Fibroblast of lung (primary cell): ENCODE measurements at regions not wholly inside any gene's neighbourhood (a gene's known extent, or its start where the extent isn't known, plus 50 kb on each side); places are given as distances from the start of the nearest gene placed in this dataset.
A peak's percentile ranks its signal among the peaks of the same experiment; 100 is the strongest.

Experiments used
- DNase-seq, 2 donors: peaks; one replicate each; pipeline versions ENCODE4 v3.0.0 to v3.0.0-alpha.2; 2010; ENCODE audit warnings: low read depth in 2 of 2
- H2AFZ ChIP-seq: 2 replicates; pipeline ENCODE4 v1.5.1; 2012; ENCODE audit warnings: low read length, control low read depth, inconsistent platforms
- H3K27ac ChIP-seq: 2 replicates; pipeline ENCODE4 v1.5.1; 2011; ENCODE audit warnings: low read length, control low read depth; ENCODE audit not compliant: insufficient read depth
- H3K27me3 ChIP-seq: 2 replicates; pipeline ENCODE4 v1.5.1; 2011; ENCODE audit warnings: mild to moderate bottlenecking, low read length; ENCODE audit not compliant: control insufficient read depth, insufficient read depth
- H3K36me3 ChIP-seq: 2 replicates; pipeline ENCODE4 v1.5.1; 2011; ENCODE audit warnings: low read length; ENCODE audit not compliant: control insufficient read depth, insufficient read depth
- H3K4me1 ChIP-seq: 2 replicates; pipeline ENCODE4 v1.5.1; 2011; ENCODE audit warnings: low read length; ENCODE audit not compliant: control insufficient read depth, insufficient read depth; ENCODE audit errors: extremely low read depth
- H3K4me2 ChIP-seq: 2 replicates; pipeline ENCODE4 v1.5.1; 2011; ENCODE audit warnings: low read length, control low read depth; ENCODE audit not compliant: insufficient read depth; ENCODE audit errors: extremely low read depth
- H3K4me3 ChIP-seq, 4 experiments: fragments of 200-600 bp in 1 of 4; sonication (generic) in 1 of 4; replicated peaks in 1 of 4; 2 replicates each; pipeline ENCODE4 v1.5.1; 2011 to 2016; ENCODE audit warnings: low read length in 4 of 4, low read depth in 3 of 4, mild to moderate bottlenecking in 3 of 4, control low read depth in 2 of 4, inconsistent platforms in 1 of 4, mixed read lengths in 1 of 4; ENCODE audit not compliant: insufficient read depth in 1 of 4; ENCODE audit errors: control extremely low read depth in 1 of 4
- H3K79me2 ChIP-seq: 2 replicates; pipeline ENCODE4 v1.5.1; 2012; ENCODE audit warnings: mild to moderate bottlenecking, low read length, inconsistent platforms; ENCODE audit not compliant: control insufficient read depth, insufficient read depth
- H3K9ac ChIP-seq: 2 replicates; pipeline ENCODE4 v1.5.1; 2011; ENCODE audit warnings: mild to moderate bottlenecking, low read length, control low read depth; ENCODE audit not compliant: insufficient read depth
- H3K9me3 ChIP-seq: 2 replicates; pipeline ENCODE4 v1.5.1; 2012; ENCODE audit warnings: low read depth, low read length; ENCODE audit not compliant: control insufficient read depth, insufficient read depth
- H4K20me1 ChIP-seq: 2 replicates; pipeline ENCODE4 v1.5.1; 2011; ENCODE audit warnings: low read length; ENCODE audit not compliant: control insufficient read depth, insufficient read depth; ENCODE audit errors: extremely low read depth
- EZH2 ChIP-seq: IDR thresholded peaks from 2 replicates; pipeline ENCODE4 v1.5.1; 2012; ENCODE audit warnings: low read length, control low read depth, mild to moderate bottlenecking; ENCODE audit errors: missing control alignments
- TF ChIP-seq, protein P1 (sequence below), 2 donors: IDR thresholded peaks in 1 of 2; conservative IDR thresholded peaks in 1 of 2; 1 replicate in 1 of 2; 2 replicates in 1 of 2; pipeline ENCODE4 v1.5.1; 2011 to 2012; ENCODE audit warnings: low read length in 2 of 2, control low read depth in 1 of 2, inconsistent platforms in 1 of 2, low read depth in 1 of 2, mild to moderate bottlenecking in 1 of 2

DNA sequence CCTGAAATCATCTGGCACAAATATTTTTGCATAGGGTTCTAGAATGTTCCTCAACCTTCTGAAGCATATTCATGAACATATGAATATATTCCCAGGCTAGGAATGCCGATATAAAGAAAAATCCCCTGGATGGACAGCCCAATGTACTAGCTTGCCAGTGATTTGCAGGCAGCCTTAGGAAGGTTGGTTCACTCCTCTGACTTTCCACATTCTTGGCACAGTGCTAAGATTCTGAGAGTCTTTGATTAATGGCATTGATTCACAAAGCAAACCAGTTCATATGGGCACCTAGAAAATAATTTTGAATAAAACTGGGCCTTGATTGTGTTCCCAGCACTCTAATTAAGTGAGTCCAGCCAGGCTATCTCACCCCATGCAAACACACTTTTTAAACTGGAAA is 56.9 kb upstream of the ENPP4 start:
- H3K4me1 ChIP-seq = no peaks in the 10 kb centered on the region
- H3K27me3 ChIP-seq = no peaks in the 10 kb centered on the region
- no peaks in the 10 kb centered on the region for H4K20me1 ChIP-seq
- no peak overlapping the region for H3K9ac ChIP-seq
- no peak for TF ChIP-seq EZH2
- TF ChIP-seq, protein P1, sequence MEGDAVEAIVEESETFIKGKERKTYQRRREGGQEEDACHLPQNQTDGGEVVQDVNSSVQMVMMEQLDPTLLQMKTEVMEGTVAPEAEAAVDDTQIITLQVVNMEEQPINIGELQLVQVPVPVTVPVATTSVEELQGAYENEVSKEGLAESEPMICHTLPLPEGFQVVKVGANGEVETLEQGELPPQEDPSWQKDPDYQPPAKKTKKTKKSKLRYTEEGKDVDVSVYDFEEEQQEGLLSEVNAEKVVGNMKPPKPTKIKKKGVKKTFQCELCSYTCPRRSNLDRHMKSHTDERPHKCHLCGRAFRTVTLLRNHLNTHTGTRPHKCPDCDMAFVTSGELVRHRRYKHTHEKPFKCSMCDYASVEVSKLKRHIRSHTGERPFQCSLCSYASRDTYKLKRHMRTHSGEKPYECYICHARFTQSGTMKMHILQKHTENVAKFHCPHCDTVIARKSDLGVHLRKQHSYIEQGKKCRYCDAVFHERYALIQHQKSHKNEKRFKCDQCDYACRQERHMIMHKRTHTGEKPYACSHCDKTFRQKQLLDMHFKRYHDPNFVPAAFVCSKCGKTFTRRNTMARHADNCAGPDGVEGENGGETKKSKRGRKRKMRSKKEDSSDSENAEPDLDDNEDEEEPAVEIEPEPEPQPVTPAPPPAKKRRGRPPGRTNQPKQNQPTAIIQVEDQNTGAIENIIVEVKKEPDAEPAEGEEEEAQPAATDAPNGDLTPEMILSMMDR (conservative IDR thresholded peaks at IDR 0.05 in 1 of 2, IDR thresholded peaks at IDR 0.05 in 1 of 2; ENCODE audit: low read depth in 1 of 2, low read length in 2 of 2) = no peak
- H3K27ac ChIP-seq = no peak overlapping the region
- no peaks in the 10 kb centered on the region for H3K36me3 ChIP-seq
- H3K9me3 ChIP-seq = no peaks in the 10 kb centered on the region
- DNase-seq = peak in 1 of 2 donors; percentile 17
- H3K4me3 ChIP-seq = no peak overlapping the region
- no peak overlapping the region for H2AFZ ChIP-seq
- H3K79me2 ChIP-seq = no peaks in the 10 kb centered on the region
- H3K4me2 ChIP-seq = no peak overlapping the region

DNA sequence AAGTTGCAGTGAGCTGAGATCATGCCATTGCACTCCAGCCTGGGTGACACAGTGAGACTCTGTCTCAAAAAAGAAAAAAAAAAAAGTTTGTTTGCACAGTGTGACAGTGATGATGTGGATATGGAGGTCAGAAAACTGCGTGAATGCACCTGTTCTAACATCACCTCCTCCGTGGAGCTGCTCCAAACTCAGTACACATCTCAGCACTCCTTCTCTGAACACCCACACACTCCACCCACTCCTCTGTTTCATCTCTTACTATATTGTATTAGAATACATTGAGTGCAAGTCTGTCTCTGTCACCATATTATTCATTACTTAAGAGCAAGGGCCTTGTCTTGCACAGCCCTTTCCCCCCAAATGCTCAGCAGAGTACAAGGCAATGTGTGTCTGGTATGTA is 51.5 kb upstream of the ENPP4 start:
- no peaks in the 10 kb centered on the region for H3K9me3 ChIP-seq
- H4K20me1 ChIP-seq = no peaks in the 10 kb centered on the region
- no peaks in the 10 kb centered on the region for H3K36me3 ChIP-seq
- H3K4me3 ChIP-seq = no peak overlapping the region
- H3K9ac ChIP-seq = no peak overlapping the region
- no peak overlapping the region for H3K4me2 ChIP-seq
- H2AFZ ChIP-seq = no peak overlapping the region
- H3K27ac ChIP-seq = no peak overlapping the region
- TF ChIP-seq, protein P1 (conservative IDR thresholded peaks at IDR 0.05 in 1 of 2, IDR thresholded peaks at IDR 0.05 in 1 of 2; ENCODE audit: low read depth in 1 of 2, low read length in 2 of 2) = no peak
- TF ChIP-seq EZH2 = no peak
- no peaks in the 10 kb centered on the region for H3K4me1 ChIP-seq
- no peaks in the 10 kb centered on the region for H3K27me3 ChIP-seq
- DNase-seq = no peak
- no peaks in the 10 kb centered on the region for H3K79me2 ChIP-seq

DNA sequence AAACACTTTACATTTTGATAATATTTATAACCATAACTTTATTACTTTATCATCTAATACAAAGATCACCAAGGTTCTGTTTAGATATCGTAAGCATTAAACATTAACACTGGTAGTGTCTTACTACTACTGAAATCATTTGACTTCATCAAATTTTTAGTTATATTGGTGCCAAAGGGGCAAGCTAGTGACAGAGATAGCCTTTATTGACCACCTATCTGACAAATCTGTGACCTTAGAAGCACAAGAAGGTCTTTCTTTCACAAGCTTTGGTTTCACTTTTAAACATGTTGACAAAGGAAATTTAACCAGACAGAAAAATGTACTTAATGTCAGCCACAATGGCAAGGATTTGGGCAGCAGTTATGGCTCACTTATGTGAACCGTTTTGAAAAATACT is 50.7 kb upstream of the ENPP4 start:
- H3K27ac ChIP-seq = no peak overlapping the region
- no peak overlapping the region for H3K4me2 ChIP-seq
- no peaks in the 10 kb centered on the region for H4K20me1 ChIP-seq
- H3K4me1 ChIP-seq = no peaks in the 10 kb centered on the region
- TF ChIP-seq, protein P1 (conservative IDR thresholded peaks at IDR 0.05 in 1 of 2, IDR thresholded peaks at IDR 0.05 in 1 of 2; ENCODE audit: low read depth in 1 of 2, low read length in 2 of 2) = no peak
- no peak for TF ChIP-seq EZH2
- H3K79me2 ChIP-seq = no peaks in the 10 kb centered on the region
- H3K27me3 ChIP-seq = no peaks in the 10 kb centered on the region
- H2AFZ ChIP-seq = no peak overlapping the region
- H3K9me3 ChIP-seq = no peaks in the 10 kb centered on the region
- no peaks in the 10 kb centered on the region for H3K36me3 ChIP-seq
- H3K9ac ChIP-seq = no peak overlapping the region
- no peak overlapping the region for H3K4me3 ChIP-seq
- no peak for DNase-seq
